ENCODE measurements at regions not wholly inside any gene's neighbourhood (a gene's known extent, or its start where the extent isn't known, plus 50 kb on each side); places are given as distances from the start of the nearest gene placed in this dataset.

- WGBS, 2 donors (ENCODE audit: low coverage in 1 of 2): 67 to 91% methylated on average over 1 to 10 of the region's 10 CpGs
- H3K4me3 ChIP-seq: no peak overlapping the region
- no peaks in the 10 kb centered on the region for H3K4me1 ChIP-seq
- DNase-seq: no peak
- H3K36me3 ChIP-seq: no peaks in the 10 kb centered on the region
- no peaks in the 10 kb centered on the region for H3K27me3 ChIP-seq
- intact Hi-C loops (cut with DNase I; ENCODE audit: low total_unique reads) (no loop called here), in situ Hi-C loops (cut with MboI; ENCODE audit: low pct_ligation_motif_present in 1 of 4, low pct_unique_long_range_greater_than_20kb in 1 of 4, low sequenced_read_pairs in 3 of 4) (no loop called here)
- no peak overlapping the region for H3K27ac ChIP-seq
- TF ChIP-seq, protein P1, sequence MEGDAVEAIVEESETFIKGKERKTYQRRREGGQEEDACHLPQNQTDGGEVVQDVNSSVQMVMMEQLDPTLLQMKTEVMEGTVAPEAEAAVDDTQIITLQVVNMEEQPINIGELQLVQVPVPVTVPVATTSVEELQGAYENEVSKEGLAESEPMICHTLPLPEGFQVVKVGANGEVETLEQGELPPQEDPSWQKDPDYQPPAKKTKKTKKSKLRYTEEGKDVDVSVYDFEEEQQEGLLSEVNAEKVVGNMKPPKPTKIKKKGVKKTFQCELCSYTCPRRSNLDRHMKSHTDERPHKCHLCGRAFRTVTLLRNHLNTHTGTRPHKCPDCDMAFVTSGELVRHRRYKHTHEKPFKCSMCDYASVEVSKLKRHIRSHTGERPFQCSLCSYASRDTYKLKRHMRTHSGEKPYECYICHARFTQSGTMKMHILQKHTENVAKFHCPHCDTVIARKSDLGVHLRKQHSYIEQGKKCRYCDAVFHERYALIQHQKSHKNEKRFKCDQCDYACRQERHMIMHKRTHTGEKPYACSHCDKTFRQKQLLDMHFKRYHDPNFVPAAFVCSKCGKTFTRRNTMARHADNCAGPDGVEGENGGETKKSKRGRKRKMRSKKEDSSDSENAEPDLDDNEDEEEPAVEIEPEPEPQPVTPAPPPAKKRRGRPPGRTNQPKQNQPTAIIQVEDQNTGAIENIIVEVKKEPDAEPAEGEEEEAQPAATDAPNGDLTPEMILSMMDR (IDR thresholded peaks at IDR 0.05): no peak
- TF ChIP-seq EP300 (IDR thresholded peaks at IDR 0.05; ENCODE audit: low read depth) (no peak), POLR2AphosphoS5 (IDR thresholded peaks at IDR 0.05) (no peak), POLR2A (IDR thresholded peaks at IDR 0.05) (no peak)
- no peaks in the 10 kb centered on the region for H3K9me3 ChIP-seq
Measured at GRCh38 chr2:236694146-236694888, 124.7 kb downstream of the ACKR3 start.

DNA sequence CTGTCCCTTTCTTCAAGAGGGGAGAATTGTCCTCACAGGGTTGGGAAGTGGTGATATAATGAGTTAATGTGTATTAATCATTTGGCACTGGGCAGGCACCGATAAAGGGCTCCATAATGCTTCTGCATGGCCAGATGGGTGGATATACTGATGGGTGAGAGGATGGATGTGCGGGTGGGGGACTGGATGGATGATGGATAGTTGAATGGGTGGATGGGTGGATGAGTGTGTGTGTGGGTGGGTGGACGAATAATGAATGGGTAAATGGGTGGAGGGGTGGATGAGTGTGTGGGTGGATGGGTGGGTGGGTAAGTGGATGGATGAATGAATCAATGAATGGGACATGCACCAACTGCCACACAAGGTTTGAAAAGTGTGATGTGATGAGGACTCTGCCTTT lies 127.2 kb downstream of the ACKR3 start:
- H3K4me1 ChIP-seq: no peaks in the 10 kb centered on the region
- no peaks in the 10 kb centered on the region for H3K36me3 ChIP-seq
- no peak for DNase-seq
- H3K4me3 ChIP-seq: no peak overlapping the region
- no peak overlapping the region for H3K27ac ChIP-seq
- WGBS, 2 donors (ENCODE audit: low coverage in 1 of 2): 58 to 60% methylated on average over 3 of the region's 3 CpGs
- H3K9me3 ChIP-seq: no peaks in the 10 kb centered on the region
- intact Hi-C loops (cut with DNase I; ENCODE audit: low total_unique reads) (no loop called here), in situ Hi-C loops (cut with MboI; ENCODE audit: low pct_ligation_motif_present in 1 of 4, low pct_unique_long_range_greater_than_20kb in 1 of 4, low sequenced_read_pairs in 3 of 4) (no loop called here)
- no peak for TF ChIP-seq EP300 (IDR thresholded peaks at IDR 0.05; ENCODE audit: low read depth)
- no peak for TF ChIP-seq POLR2AphosphoS5 (IDR thresholded peaks at IDR 0.05)
- TF ChIP-seq, protein P1 (IDR thresholded peaks at IDR 0.05): no peak
- no peak for TF ChIP-seq POLR2A (IDR thresholded peaks at IDR 0.05)
- H3K27me3 ChIP-seq: no peaks in the 10 kb centered on the region

DNA sequence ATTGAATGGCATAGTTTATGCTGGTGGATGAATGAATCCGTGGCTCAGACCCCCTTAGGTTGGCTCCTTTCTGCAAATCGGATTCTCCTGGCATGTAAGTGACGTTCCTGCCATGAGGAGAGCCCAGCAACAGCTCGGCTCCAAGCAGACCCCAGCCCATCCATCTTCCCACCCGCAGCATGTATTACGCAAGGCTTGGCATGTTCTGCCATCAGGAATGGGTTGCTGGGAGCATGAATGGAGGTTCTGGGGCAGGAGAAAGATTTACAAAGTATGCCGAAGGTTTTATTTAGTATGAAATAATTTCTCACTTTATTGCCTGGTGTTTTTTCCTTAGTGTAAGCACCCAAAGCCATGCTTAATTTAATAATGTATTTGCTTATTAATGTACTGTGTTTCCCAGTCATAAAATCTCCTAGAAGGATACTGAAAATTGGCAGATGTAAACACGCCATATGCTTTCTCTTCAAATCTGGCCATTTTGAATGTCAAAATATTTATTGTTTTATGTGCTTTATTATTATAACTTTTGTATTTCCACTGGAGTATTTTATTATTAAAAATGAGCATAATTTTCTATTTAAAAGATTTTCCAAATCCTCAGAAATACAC lies 128.5 kb downstream of the ACKR3 start:
- Histone ChIP-seq H3K36me3 (no peaks in the 10 kb centered on the region), H3K27ac (no peak overlapping the region), H3K4me1 (no peaks in the 10 kb centered on the region), H3K27me3 (no peaks in the 10 kb centered on the region), H3K4me3 (no peak overlapping the region), H3K9me3 (no peaks in the 10 kb centered on the region)
- intact Hi-C loops (cut with DNase I; ENCODE audit: low total_unique reads) (no loop called here), in situ Hi-C loops (cut with MboI; ENCODE audit: low pct_ligation_motif_present in 1 of 4, low pct_unique_long_range_greater_than_20kb in 1 of 4, low sequenced_read_pairs in 3 of 4) (no loop called here)
- no peak for TF ChIP-seq POLR2A (IDR thresholded peaks at IDR 0.05)
- TF ChIP-seq, protein P1 (IDR thresholded peaks at IDR 0.05): no peak
- TF ChIP-seq EP300 (IDR thresholded peaks at IDR 0.05; ENCODE audit: low read depth): no peak
- no peak for TF ChIP-seq POLR2AphosphoS5 (IDR thresholded peaks at IDR 0.05)
- WGBS, 2 donors (ENCODE audit: low coverage in 1 of 2): 73 to 82% methylated on average over 5 to 8 of the region's 8 CpGs
- DNase-seq: no peak

DNA sequence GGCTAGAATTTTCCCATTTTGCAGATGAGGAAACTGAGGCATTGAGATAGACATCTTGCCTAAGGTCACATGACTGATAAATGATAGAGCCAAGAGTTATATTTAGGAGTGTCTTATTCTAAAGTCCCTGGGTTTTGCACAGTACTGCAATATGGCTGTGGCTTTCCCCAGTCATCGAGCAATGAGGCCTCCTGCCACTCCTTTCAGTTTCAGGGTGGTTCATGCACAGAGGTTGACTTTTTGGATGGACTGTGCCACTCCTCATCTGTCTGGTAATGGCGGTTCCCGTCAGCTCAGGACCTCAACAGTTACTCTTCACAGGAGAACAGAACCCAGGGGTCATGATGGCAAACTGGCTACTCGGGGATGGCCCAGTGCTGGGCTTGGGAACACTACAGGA lies 131.1 kb downstream of the ACKR3 start:
- 71% methylated on average over 4 of the region's 4 CpGs; no CpG with 5 or more reads in 1 of the 2 donors for WGBS, 2 donors (ENCODE audit: low coverage in 1 of 2)
- no peak overlapping the region for H3K27ac ChIP-seq
- H3K9me3 ChIP-seq: no peaks in the 10 kb centered on the region
- TF ChIP-seq POLR2AphosphoS5 (IDR thresholded peaks at IDR 0.05): no peak
- TF ChIP-seq EP300 (IDR thresholded peaks at IDR 0.05; ENCODE audit: low read depth): no peak
- TF ChIP-seq, protein P1 (IDR thresholded peaks at IDR 0.05): no peak
- no peak for TF ChIP-seq POLR2A (IDR thresholded peaks at IDR 0.05)
- no peaks in the 10 kb centered on the region for H3K4me1 ChIP-seq
- intact Hi-C loops (cut with DNase I; ENCODE audit: low total_unique reads) (no loop called here), in situ Hi-C loops (cut with MboI; ENCODE audit: low pct_ligation_motif_present in 1 of 4, low pct_unique_long_range_greater_than_20kb in 1 of 4, low sequenced_read_pairs in 3 of 4) (no loop called here)
- H3K4me3 ChIP-seq: no peak overlapping the region
- DNase-seq: no peak
- no peaks in the 10 kb centered on the region for H3K36me3 ChIP-seq
- no peaks in the 10 kb centered on the region for H3K27me3 ChIP-seq
